HK-2 (cell line): ENCODE measurements at regions not wholly inside any gene's neighbourhood (a gene's known extent, or its start where the extent isn't known, plus 50 kb on each side); places are given as distances from the start of the nearest gene placed in this dataset.

Experiments used
- DNase-seq: peaks from one replicate; pipeline ENCODE4 v3.0.0-alpha.2; 2018; ENCODE audit not compliant: unreplicated experiment

DNA sequence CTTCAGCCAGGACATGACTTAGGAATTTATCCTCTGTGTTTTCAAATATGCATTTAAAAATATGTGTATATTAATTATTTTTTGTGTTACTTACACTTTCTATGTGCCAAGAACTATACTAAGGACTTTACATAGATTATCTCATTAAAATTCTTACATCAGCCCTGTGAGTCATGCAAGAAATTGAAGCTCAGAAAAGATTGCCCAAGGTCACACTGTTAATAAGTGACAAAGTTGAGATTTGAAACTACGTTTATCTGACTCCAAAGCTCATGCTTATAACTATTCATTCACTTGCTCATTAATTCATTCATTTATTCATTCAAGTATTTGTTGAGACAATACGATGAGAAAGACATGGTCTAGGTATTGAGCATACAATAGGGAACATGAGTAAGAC is 62.9 kb upstream of the CHRDL1 start:
- DNase-seq, result no peak

DNA sequence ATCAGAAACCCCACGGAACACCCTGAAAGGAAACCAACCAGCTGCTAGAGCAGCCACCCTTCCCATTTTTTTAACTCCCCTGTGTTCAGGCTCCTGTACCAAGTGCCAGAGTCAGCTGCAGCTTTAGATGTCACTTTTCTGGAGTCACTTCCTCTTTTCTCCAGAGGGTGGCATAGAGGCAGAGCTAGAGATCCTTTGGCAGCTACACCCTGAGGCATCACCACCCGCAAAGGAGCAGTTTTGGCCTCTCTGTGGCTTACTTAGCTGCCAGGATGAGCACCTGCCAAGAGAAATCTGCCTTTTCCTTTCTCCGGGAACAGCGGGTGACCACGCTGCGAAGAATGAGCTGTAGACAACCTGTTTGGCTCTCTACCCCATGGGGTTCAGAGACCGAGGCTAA is 58.0 kb upstream of the CHRDL1 start:
- DNase-seq, result no peak

DNA sequence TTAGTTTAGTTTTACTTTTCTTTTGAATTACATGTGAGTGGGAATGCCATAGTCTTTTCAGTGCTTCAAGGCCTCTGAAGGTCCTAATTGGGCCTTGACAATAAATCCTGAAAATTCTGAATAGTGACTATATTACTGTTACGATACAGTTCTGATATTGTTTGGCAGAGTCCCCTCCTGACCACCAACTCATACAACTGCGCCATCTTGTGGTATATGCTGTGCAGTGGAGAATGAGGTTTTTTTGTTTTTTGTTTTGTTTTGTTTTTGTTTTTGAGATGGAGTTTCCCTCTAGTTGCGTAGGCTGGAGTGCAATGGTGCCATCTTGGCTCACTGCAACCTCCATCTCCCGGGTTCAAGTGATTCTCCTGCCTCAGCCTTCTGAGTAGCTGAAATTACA is 56.6 kb upstream of the CHRDL1 start:
- DNase-seq, result no peak

DNA sequence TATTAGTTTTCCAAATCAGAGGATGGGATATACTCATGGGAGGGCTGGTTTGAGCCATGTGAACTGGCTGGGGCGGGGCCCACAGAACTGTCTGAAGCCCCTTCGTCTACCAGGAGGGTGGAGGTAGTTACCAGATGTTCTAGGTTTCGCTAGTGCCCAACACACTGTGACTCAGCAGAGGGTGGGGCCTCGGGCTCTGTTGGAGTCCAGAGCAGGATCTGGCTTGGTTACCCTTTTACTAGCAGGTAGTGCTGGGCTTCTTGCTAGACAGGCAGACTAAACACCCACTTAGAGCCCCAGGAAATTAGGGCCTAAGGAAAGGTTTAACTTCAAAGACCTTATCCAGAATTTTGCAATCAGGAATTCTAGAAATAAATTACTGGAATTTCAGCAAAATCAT is 56.2 kb upstream of the CHRDL1 start:
- peak; percentile 42 for DNase-seq

DNA sequence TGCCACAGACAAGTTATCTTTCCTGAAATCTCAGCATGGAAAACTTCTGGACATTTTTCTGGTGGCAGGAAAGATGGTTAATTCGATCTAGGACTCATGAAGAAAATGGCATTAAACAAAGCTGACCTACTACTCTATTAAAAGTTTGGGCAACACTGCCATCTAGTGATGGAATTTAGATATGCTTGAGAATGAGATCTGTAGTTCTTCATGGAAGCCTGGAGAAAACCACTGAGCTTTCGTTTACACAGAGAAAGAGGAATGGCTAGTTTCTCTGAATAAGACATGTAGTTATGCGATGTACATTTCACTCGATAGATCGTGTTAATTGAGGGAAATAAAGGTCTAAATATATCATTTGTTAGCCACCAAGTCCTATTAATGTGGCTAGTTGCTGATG is 51.7 kb upstream of the CHRDL1 start:
- DNase-seq, result no peak

DNA sequence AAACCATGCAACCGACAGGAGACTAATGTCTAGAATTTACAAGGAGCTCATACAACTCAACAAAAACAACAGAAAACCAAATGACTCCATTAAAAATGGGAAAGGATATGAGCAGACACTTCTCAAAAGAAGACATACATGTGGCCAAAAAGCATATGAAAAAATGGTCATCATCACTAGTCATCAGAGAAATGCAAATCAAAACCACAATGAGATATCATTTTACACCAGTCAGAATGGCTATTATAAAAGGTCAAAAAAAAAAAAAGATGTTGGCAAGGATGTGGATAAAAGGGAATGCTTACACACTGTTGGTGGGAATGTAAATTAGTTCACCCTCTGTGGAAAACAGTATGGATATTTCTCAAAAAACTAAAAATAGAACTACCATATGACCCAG is 50.5 kb upstream of the CHRDL1 start:
- no peak for DNase-seq
